ENCODE measurements at regions not wholly inside any gene's neighbourhood (a gene's known extent, or its start where the extent isn't known, plus 50 kb on each side); places are given as distances from the start of the nearest gene placed in this dataset.
A peak's percentile ranks its signal among the peaks of the same experiment; 100 is the strongest.

DNA sequence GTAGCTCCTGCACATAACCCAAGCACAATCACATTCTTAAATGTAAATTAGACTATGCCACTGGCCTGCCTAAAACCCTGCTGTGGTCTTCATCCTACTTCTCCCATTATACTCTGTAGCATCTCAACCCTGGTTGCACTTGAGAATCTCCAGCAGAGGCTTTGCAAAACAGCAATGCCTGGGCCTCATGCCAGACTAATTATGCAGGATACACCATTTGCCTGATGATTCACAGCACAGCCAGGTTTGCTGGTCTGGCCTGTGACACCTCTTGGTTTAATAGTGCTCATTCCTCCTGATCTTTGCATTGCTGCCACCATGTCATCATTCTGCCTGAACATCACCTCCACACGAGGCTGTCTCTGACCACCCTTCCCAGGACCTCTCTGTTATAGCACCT lies 491.9 kb upstream of the TOM1L1 start:
- Histone ChIP-seq H3K9me3 (ENCODE audit: low read depth, low read length) (no peaks in the 10 kb centered on the region), H3K9ac (ENCODE audit: insufficient read length) (no peak overlapping the region), H3K4me3 (no peak overlapping the region), H3K27ac (no peak overlapping the region), H3K36me3 (ENCODE audit: insufficient read depth, low read length) (no peaks in the 10 kb centered on the region)
- no peak for DNase-seq (ENCODE audit: low read depth, low spot score)
- TF ChIP-seq FOXP2 (optimal IDR thresholded peaks at IDR 0.05; ENCODE audit: control extremely low read depth, extremely low read length, insufficient read depth) (no peak), POLR2AphosphoS5 (IDR thresholded peaks at IDR 0.05; ENCODE audit: borderline replicate concordance, low read depth, low read length) (no peak), EZH2 (IDR thresholded peaks at IDR 0.05) (no peak)

DNA sequence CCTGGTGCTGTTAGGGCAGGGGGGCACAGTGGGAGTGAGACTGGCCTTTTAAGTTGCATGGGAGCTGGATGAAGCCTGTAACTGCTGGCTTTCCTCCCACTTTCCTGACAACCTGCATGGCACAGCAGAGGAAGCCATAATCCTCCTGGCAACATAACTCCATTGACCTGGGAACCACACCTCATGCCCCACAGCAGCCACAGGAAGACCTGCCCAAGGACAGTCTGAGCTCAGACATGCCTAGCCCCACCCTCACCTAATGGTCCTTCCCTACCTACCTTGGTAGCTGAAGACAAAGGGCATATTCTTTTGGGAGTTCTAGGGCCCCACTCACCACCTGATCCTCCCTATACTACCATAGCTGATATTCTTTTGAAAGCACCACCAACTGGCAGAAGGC lies 482.2 kb upstream of the TOM1L1 start:
- no peak for DNase-seq (ENCODE audit: low read depth, low spot score)
- Histone ChIP-seq H3K36me3 (ENCODE audit: insufficient read depth, low read length) (no peaks in the 10 kb centered on the region), H3K4me3 (no peak overlapping the region), H3K9ac (ENCODE audit: insufficient read length) (no peak overlapping the region), H3K9me3 (ENCODE audit: low read depth, low read length) (no peaks in the 10 kb centered on the region), H3K27ac (no peak overlapping the region)
- TF ChIP-seq FOXP2 (optimal IDR thresholded peaks at IDR 0.05; ENCODE audit: control extremely low read depth, extremely low read length, insufficient read depth), result no peak
- TF ChIP-seq POLR2AphosphoS5 (IDR thresholded peaks at IDR 0.05; ENCODE audit: borderline replicate concordance, low read depth, low read length), result no peak
- no peak for TF ChIP-seq EZH2 (IDR thresholded peaks at IDR 0.05)

DNA sequence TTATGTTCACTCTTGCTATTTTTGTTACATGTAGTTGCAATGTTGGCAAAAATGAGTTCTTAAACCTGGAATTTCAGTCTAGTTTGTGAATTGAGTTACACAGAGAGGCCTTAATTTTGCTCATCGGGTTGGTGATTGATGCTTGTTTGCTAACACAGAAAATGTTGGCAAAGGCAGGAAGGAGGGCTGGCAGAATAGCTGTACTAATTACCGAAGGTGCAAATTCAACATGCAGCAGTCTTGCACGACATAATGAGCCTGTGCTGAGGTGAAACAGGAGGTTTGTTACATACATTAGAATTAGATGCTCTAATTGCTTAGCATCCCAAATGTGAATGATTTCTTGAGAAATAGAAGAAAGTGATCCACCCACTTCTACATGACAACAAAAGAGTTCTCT lies 475.0 kb upstream of the TOM1L1 start:
- no peak overlapping the region for H3K27ac ChIP-seq
- DNase-seq (ENCODE audit: low read depth, low spot score), result no peak
- no peaks in the 10 kb centered on the region for H3K36me3 ChIP-seq (ENCODE audit: insufficient read depth, low read length)
- H3K9me3 ChIP-seq (ENCODE audit: low read depth, low read length), result no peaks in the 10 kb centered on the region
- TF ChIP-seq FOXP2 (optimal IDR thresholded peaks at IDR 0.05; ENCODE audit: control extremely low read depth, extremely low read length, insufficient read depth) (no peak), EZH2 (IDR thresholded peaks at IDR 0.05) (no peak), POLR2AphosphoS5 (IDR thresholded peaks at IDR 0.05; ENCODE audit: borderline replicate concordance, low read depth, low read length) (no peak)
- H3K9ac ChIP-seq (ENCODE audit: insufficient read length), result no peak overlapping the region
- no peak overlapping the region for H3K4me3 ChIP-seq

DNA sequence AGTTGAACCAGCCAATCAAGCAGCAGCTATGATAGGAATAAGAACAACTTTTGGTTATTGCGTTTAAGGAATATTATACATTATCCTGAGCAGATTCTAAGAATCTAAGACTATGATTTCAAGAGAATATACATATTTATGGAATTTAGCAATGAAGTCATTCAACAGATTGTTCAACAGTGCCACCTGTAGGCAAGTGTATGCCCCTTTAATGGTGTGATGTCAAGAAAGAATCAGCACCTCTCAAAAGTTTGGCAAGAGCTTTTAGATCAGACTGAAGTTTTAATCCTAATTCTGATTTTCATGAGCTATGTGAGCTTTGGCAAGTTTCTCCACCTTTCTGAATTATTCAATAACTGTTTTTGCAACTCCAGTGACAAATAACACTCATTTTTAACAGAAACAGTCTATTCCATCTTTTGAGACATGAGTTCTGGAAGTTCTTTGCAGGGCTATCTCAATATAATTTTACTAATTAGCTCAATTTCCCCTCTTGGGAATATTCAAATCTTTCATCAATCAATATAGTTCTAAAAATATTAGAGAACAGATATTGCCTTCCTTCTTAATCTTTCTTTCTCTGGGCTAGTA lies 474.3 kb upstream of the TOM1L1 start:
- H3K36me3 ChIP-seq (ENCODE audit: insufficient read depth, low read length), result no peaks in the 10 kb centered on the region
- H3K27ac ChIP-seq, result no peak overlapping the region
- H3K4me3 ChIP-seq, result no peak overlapping the region
- H3K9ac ChIP-seq (ENCODE audit: insufficient read length), result no peak overlapping the region
- no peaks in the 10 kb centered on the region for H3K9me3 ChIP-seq (ENCODE audit: low read depth, low read length)
- TF ChIP-seq FOXP2 (optimal IDR thresholded peaks at IDR 0.05; ENCODE audit: control extremely low read depth, extremely low read length, insufficient read depth) (no peak), POLR2AphosphoS5 (IDR thresholded peaks at IDR 0.05; ENCODE audit: borderline replicate concordance, low read depth, low read length) (no peak), EZH2 (IDR thresholded peaks at IDR 0.05) (no peak)
- peak; percentile 16 for DNase-seq (ENCODE audit: low read depth, low spot score)

DNA sequence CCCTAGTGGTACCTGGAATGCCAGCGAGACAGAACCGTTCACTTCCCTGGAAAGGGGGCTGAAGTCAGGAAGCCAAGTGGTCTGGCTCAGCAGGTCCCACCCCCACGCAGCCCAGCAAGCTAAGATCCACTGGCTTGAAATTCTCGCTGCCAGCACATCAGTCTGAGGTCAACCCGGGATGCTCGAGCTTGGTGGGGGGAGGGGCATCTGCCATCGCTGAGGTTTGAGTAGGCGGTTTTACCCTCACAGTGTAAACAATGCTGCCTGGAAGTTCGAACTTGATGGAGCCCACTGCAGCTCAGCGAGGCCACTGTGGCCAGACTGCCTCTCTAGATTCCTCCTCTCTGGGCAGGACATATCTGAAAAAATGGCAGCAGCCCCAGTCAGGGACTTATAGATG lies 464.7 kb upstream of the TOM1L1 start:
- H3K27ac ChIP-seq, result no peak overlapping the region
- no peak for DNase-seq (ENCODE audit: low read depth, low spot score)

DNA sequence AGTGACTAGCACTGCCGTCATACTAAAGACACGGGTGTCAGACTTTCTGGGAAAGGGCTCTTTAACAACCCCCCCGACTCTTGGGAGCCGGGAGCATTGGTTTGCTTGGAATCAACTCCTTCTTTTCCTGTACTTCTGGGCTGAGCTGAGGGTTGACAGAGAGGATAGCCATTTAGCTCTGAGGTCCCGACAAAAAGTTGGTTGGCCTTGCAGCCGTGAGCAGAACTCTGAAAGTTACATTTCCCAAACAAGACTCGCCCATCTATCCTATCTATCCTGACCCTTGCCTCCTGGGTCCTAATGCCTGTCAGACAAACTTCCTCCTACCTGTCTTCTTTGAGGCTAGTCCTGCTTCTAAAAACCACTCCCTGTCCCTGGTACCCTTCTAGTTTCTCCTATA lies 460.8 kb upstream of the TOM1L1 start:
- Histone ChIP-seq H3K9me3 (ENCODE audit: low read depth, low read length) (no peaks in the 10 kb centered on the region), H3K4me3 (no peak overlapping the region), H3K36me3 (ENCODE audit: insufficient read depth, low read length) (no peaks in the 10 kb centered on the region), H3K27ac (no peak overlapping the region), H3K9ac (ENCODE audit: insufficient read length) (no peak overlapping the region)
- DNase-seq (ENCODE audit: low read depth, low spot score), result no peak
- no peak for TF ChIP-seq FOXP2 (optimal IDR thresholded peaks at IDR 0.05; ENCODE audit: control extremely low read depth, extremely low read length, insufficient read depth)
- no peak for TF ChIP-seq EZH2 (IDR thresholded peaks at IDR 0.05)
- no peak for TF ChIP-seq POLR2AphosphoS5 (IDR thresholded peaks at IDR 0.05; ENCODE audit: borderline replicate concordance, low read depth, low read length)

More for the DNA sequence above, 464.7 kb upstream of the TOM1L1 start:
- TF ChIP-seq EZH2 (IDR thresholded peaks at IDR 0.05) (no peak), FOXP2 (optimal IDR thresholded peaks at IDR 0.05; ENCODE audit: control extremely low read depth, extremely low read length, insufficient read depth) (no peak), POLR2AphosphoS5 (IDR thresholded peaks at IDR 0.05; ENCODE audit: borderline replicate concordance, low read depth, low read length) (no peak)
- H3K9me3 ChIP-seq (ENCODE audit: low read depth, low read length), result no peaks in the 10 kb centered on the region
- H3K4me3 ChIP-seq, result no peak overlapping the region
- no peak overlapping the region for H3K9ac ChIP-seq (ENCODE audit: insufficient read length)
- H3K36me3 ChIP-seq (ENCODE audit: insufficient read depth, low read length), result no peaks in the 10 kb centered on the region

DNA sequence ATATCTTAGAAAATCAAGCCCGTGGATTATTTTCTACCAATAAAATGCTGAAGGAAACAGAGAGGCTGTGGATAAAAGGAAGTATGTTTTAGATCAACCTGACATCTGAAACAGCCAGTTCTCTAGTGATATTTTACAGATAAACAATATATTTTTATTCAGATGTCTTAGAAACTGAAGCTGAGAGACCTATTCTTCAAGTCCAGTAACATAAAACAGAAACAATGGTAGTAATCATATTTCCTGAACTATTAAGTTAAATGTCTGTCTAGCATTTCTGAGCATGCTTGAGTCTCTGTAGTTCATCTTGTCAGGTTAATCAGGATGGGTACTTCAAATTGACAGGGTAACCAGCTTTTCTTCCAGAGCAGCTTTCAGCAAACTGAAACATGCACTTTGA lies 449.6 kb upstream of the TOM1L1 start:
- no peak for TF ChIP-seq EZH2 (IDR thresholded peaks at IDR 0.05)
- no peak for TF ChIP-seq POLR2AphosphoS5 (IDR thresholded peaks at IDR 0.05; ENCODE audit: borderline replicate concordance, low read depth, low read length)
- TF ChIP-seq FOXP2 (optimal IDR thresholded peaks at IDR 0.05; ENCODE audit: control extremely low read depth, extremely low read length, insufficient read depth), result no peak
- Histone ChIP-seq H3K4me3 (no peak overlapping the region), H3K9me3 (ENCODE audit: low read depth, low read length) (no peaks in the 10 kb centered on the region; the same call in 1 of the 2 replicates), H3K27ac (no peak overlapping the region), H3K9ac (ENCODE audit: insufficient read length) (no peak overlapping the region), H3K36me3 (ENCODE audit: insufficient read depth, low read length) (no peaks in the 10 kb centered on the region)
- DNase-seq (ENCODE audit: low read depth, low spot score), result no peak

DNA sequence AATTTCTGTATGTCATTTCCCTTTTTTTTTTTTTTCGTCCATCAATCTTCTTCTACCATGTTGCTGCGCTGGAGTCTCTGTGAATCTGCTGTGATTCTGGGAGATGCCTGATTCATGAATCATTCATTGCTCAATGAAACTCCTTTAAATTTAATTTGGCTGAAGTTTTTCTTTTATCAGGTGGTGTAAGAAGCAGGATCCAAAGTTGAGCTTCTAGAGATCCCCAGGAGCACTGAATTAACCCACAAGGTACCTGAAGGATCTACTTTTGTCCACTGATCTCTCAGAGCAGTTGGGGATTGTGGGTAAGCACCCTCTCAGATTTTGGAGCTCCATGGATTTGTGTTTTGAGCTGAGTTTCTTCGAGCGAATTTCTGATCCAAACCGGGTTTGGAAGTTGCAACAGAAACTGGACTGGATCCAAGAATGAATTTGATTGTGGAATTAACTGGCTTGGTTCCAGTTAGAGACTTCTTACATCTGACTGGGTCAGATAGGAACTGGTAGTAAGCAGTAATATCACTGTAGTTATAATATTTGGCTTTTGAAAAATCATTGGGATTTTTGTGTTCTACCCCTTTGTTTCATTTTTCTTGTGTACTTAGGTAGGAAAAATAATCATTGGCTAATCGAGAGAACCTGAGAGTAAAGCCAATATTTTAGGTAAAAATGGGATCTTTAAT lies 447.8 kb upstream of the TOM1L1 start:
- Histone ChIP-seq H3K27ac (no peak overlapping the region), H3K9ac (ENCODE audit: insufficient read length) (no peak overlapping the region), H3K4me3 (no peak overlapping the region), H3K9me3 (ENCODE audit: low read depth, low read length) (no peaks in the 10 kb centered on the region; the same call in 1 of the 2 replicates), H3K36me3 (ENCODE audit: insufficient read depth, low read length) (no peaks in the 10 kb centered on the region)
- DNase-seq (ENCODE audit: low read depth, low spot score), result no peak
- TF ChIP-seq EZH2 (IDR thresholded peaks at IDR 0.05) (no peak), POLR2AphosphoS5 (IDR thresholded peaks at IDR 0.05; ENCODE audit: borderline replicate concordance, low read depth, low read length) (no peak), FOXP2 (optimal IDR thresholded peaks at IDR 0.05; ENCODE audit: control extremely low read depth, extremely low read length, insufficient read depth) (no peak)

All from SK-N-MC (cell line).